A673 (cell line): ENCODE measurements at regions not wholly inside any gene's neighbourhood (a gene's known extent, or its start where the extent isn't known, plus 50 kb on each side); places are given as distances from the start of the nearest gene placed in this dataset.

Experiments
- EZH2 ChIP-seq: fragments of 200-600 bp; sonication (generic); IDR thresholded peaks from 2 replicates; pipeline ENCODE4 v1.6.1; 2017; ENCODE audit warnings: borderline replicate concordance, low read depth, mild to moderate bottlenecking, mixed read lengths, antibody characterized with exemption, low read length; ENCODE audit not compliant: poor library complexity, severe bottlenecking
- TF ChIP-seq, protein P1 (sequence below): fragments of 300-800, 200-600 bp; sonication (generic); conservative IDR thresholded peaks from 2 replicates; pipeline ENCODE4 v1.5.1; 2017; ENCODE audit warnings: low read depth, mild to moderate bottlenecking, antibody characterized with exemption, low read length, moderate library complexity, mixed read lengths

- TF ChIP-seq, protein P1, sequence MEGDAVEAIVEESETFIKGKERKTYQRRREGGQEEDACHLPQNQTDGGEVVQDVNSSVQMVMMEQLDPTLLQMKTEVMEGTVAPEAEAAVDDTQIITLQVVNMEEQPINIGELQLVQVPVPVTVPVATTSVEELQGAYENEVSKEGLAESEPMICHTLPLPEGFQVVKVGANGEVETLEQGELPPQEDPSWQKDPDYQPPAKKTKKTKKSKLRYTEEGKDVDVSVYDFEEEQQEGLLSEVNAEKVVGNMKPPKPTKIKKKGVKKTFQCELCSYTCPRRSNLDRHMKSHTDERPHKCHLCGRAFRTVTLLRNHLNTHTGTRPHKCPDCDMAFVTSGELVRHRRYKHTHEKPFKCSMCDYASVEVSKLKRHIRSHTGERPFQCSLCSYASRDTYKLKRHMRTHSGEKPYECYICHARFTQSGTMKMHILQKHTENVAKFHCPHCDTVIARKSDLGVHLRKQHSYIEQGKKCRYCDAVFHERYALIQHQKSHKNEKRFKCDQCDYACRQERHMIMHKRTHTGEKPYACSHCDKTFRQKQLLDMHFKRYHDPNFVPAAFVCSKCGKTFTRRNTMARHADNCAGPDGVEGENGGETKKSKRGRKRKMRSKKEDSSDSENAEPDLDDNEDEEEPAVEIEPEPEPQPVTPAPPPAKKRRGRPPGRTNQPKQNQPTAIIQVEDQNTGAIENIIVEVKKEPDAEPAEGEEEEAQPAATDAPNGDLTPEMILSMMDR: no peak
- TF ChIP-seq EZH2: no peak
Measured at GRCh38 chr2:167718560-167718959, 528.8 kb downstream of the STK39 start.
